ENCODE measurements at regions not wholly inside any gene's neighbourhood (a gene's known extent, or its start where the extent isn't known, plus 50 kb on each side); places are given as distances from the start of the nearest gene placed in this dataset.

DNA sequence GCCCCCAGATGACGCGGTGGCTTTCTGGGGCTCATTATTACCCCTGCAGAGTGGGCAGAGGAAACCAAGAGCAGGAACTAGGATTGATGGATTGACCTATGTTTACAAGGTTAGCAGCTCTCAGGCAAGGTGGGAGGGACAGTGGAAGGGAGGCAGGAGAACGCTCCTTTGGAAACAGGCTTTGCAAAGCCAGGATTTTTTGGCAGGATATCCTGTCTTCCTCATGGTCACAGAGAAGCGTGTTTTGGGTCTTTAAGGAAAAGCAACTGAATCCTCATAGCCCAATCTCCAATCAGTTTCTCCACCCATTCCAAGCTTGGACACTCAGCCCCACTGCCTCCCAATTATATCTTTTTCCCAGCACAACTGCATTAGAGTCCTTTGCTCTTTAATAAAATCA, 105.6 kb upstream of the SOD1 start (continued):
- TF ChIP-seq, protein P1, sequence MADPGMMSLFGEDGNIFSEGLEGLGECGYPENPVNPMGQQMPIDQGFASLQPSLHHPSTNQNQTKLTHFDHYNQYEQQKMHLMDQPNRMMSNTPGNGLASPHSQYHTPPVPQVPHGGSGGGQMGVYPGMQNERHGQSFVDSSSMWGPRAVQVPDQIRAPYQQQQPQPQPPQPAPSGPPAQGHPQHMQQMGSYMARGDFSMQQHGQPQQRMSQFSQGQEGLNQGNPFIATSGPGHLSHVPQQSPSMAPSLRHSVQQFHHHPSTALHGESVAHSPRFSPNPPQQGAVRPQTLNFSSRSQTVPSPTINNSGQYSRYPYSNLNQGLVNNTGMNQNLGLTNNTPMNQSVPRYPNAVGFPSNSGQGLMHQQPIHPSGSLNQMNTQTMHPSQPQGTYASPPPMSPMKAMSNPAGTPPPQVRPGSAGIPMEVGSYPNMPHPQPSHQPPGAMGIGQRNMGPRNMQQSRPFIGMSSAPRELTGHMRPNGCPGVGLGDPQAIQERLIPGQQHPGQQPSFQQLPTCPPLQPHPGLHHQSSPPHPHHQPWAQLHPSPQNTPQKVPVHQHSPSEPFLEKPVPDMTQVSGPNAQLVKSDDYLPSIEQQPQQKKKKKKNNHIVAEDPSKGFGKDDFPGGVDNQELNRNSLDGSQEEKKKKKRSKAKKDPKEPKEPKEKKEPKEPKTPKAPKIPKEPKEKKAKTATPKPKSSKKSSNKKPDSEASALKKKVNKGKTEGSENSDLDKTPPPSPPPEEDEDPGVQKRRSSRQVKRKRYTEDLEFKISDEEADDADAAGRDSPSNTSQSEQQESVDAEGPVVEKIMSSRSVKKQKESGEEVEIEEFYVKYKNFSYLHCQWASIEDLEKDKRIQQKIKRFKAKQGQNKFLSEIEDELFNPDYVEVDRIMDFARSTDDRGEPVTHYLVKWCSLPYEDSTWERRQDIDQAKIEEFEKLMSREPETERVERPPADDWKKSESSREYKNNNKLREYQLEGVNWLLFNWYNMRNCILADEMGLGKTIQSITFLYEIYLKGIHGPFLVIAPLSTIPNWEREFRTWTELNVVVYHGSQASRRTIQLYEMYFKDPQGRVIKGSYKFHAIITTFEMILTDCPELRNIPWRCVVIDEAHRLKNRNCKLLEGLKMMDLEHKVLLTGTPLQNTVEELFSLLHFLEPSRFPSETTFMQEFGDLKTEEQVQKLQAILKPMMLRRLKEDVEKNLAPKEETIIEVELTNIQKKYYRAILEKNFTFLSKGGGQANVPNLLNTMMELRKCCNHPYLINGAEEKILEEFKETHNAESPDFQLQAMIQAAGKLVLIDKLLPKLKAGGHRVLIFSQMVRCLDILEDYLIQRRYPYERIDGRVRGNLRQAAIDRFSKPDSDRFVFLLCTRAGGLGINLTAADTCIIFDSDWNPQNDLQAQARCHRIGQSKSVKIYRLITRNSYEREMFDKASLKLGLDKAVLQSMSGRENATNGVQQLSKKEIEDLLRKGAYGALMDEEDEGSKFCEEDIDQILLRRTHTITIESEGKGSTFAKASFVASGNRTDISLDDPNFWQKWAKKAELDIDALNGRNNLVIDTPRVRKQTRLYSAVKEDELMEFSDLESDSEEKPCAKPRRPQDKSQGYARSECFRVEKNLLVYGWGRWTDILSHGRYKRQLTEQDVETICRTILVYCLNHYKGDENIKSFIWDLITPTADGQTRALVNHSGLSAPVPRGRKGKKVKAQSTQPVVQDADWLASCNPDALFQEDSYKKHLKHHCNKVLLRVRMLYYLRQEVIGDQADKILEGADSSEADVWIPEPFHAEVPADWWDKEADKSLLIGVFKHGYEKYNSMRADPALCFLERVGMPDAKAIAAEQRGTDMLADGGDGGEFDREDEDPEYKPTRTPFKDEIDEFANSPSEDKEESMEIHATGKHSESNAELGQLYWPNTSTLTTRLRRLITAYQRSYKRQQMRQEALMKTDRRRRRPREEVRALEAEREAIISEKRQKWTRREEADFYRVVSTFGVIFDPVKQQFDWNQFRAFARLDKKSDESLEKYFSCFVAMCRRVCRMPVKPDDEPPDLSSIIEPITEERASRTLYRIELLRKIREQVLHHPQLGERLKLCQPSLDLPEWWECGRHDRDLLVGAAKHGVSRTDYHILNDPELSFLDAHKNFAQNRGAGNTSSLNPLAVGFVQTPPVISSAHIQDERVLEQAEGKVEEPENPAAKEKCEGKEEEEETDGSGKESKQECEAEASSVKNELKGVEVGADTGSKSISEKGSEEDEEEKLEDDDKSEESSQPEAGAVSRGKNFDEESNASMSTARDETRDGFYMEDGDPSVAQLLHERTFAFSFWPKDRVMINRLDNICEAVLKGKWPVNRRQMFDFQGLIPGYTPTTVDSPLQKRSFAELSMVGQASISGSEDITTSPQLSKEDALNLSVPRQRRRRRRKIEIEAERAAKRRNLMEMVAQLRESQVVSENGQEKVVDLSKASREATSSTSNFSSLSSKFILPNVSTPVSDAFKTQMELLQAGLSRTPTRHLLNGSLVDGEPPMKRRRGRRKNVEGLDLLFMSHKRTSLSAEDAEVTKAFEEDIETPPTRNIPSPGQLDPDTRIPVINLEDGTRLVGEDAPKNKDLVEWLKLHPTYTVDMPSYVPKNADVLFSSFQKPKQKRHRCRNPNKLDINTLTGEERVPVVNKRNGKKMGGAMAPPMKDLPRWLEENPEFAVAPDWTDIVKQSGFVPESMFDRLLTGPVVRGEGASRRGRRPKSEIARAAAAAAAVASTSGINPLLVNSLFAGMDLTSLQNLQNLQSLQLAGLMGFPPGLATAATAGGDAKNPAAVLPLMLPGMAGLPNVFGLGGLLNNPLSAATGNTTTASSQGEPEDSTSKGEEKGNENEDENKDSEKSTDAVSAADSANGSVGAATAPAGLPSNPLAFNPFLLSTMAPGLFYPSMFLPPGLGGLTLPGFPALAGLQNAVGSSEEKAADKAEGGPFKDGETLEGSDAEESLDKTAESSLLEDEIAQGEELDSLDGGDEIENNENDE (IDR thresholded peaks at IDR 0.05; ENCODE audit: insufficient replicate concordance, low read length): no peak
- TF ChIP-seq JUND (IDR thresholded peaks at IDR 0.05; ENCODE audit: low read length) (no peak), GTF2F1 (IDR thresholded peaks at IDR 0.05; ENCODE audit: borderline replicate concordance, low read depth, low read length) (no peak), SP4 (IDR thresholded peaks at IDR 0.05; ENCODE audit: low read length) (no peak), TBP (IDR thresholded peaks at IDR 0.05; ENCODE audit: low read depth, low read length) (no peak), RNF2 (IDR thresholded peaks at IDR 0.05; ENCODE audit: borderline replicate concordance, low read depth, low read length, missing control alignments, poor library complexity, severe bottlenecking) (no peak), EGR1 (IDR thresholded peaks at IDR 0.05; ENCODE audit: borderline replicate concordance, low read depth, low read length) (no peak), SP1 (IDR thresholded peaks at IDR 0.05; ENCODE audit: low read depth, low read length) (no peak), ZNF274 (IDR thresholded peaks at IDR 0.05; ENCODE audit: borderline replicate concordance, extremely low read depth, low read length) (no peak)
- TF ChIP-seq, protein P2, sequence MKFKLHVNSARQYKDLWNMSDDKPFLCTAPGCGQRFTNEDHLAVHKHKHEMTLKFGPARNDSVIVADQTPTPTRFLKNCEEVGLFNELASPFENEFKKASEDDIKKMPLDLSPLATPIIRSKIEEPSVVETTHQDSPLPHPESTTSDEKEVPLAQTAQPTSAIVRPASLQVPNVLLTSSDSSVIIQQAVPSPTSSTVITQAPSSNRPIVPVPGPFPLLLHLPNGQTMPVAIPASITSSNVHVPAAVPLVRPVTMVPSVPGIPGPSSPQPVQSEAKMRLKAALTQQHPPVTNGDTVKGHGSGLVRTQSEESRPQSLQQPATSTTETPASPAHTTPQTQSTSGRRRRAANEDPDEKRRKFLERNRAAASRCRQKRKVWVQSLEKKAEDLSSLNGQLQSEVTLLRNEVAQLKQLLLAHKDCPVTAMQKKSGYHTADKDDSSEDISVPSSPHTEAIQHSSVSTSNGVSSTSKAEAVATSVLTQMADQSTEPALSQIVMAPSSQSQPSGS (IDR thresholded peaks at IDR 0.05; ENCODE audit: low read length): no peak
- TF ChIP-seq, protein P3, sequence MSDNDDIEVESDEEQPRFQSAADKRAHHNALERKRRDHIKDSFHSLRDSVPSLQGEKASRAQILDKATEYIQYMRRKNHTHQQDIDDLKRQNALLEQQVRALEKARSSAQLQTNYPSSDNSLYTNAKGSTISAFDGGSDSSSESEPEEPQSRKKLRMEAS (IDR thresholded peaks at IDR 0.05): no peak
